ENCODE measurements at regions not wholly inside any gene's neighbourhood (a gene's known extent, or its start where the extent isn't known, plus 50 kb on each side); places are given as distances from the start of the nearest gene placed in this dataset.

DNA sequence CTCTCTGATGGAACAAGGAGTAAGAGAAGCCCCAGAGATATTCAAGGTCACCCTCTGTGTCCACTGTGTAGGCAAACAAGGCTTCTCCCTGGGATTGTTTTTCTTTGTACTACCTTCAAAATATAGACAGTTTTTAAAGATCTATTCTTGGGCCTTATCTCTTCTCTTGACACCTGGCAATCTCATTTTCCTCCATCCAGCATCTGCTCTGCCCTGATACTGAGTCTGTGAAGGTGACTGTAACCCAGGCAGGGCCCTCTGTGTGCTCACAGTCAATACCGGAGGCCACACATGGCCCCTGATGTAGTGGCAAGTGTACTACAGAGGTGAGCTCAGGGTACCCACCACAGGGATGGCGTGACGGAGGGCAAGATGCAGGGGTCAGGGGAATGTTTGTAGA lies 221.1 kb downstream of the SNX10 start:
- H3K4me3 ChIP-seq: no peak overlapping the region
- ChIA-PET CTCF (interaction anchor here (0.6 to 1.4 kb wide), 3 partner anchors 12 to 241 kb away, joined by 3 to 5 read pairs (median 3); no protein-coding TSS in a partner anchor), POLR2A (no interaction called here)
- WGBS (ENCODE audit: missing lambda C conversion rate): 68% methylated on average over 3 of the region's 3 CpGs
- FAIRE-seq (no peak), DNase-seq (ENCODE audit: low read depth in 1 of 2, low spot score in 1 of 2) (no peak), ATAC-seq (no peak)
- no peak overlapping the region for H3K4me2 ChIP-seq
- H3K9me3 ChIP-seq: no peaks in the 10 kb centered on the region
- no peak overlapping the region for H3K27ac ChIP-seq
- no peaks in the 10 kb centered on the region for H3K4me1 ChIP-seq
- TF ChIP-seq CBX2 (IDR thresholded peaks at IDR 0.05; ENCODE audit: borderline replicate concordance, low read depth): no peak
- no peak for TF ChIP-seq PHF8 (IDR thresholded peaks at IDR 0.05; ENCODE audit: borderline replicate concordance, low read depth)
- no peak for TF ChIP-seq FOXS1 (CRISPR knock-in tag; IDR thresholded peaks at IDR 0.05)
- TF ChIP-seq CHD2 (IDR thresholded peaks at IDR 0.05; ENCODE audit: low read length, partially characterized antibody): no peak
- TF ChIP-seq ZNF302 (CRISPR knock-in tag; IDR thresholded peaks at IDR 0.05): no peak
- TF ChIP-seq, protein P1, sequence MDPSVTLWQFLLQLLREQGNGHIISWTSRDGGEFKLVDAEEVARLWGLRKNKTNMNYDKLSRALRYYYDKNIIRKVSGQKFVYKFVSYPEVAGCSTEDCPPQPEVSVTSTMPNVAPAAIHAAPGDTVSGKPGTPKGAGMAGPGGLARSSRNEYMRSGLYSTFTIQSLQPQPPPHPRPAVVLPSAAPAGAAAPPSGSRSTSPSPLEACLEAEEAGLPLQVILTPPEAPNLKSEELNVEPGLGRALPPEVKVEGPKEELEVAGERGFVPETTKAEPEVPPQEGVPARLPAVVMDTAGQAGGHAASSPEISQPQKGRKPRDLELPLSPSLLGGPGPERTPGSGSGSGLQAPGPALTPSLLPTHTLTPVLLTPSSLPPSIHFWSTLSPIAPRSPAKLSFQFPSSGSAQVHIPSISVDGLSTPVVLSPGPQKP (IDR thresholded peaks at IDR 0.05; ENCODE audit: low read depth, low read length): no peak
- TF ChIP-seq, protein P2, sequence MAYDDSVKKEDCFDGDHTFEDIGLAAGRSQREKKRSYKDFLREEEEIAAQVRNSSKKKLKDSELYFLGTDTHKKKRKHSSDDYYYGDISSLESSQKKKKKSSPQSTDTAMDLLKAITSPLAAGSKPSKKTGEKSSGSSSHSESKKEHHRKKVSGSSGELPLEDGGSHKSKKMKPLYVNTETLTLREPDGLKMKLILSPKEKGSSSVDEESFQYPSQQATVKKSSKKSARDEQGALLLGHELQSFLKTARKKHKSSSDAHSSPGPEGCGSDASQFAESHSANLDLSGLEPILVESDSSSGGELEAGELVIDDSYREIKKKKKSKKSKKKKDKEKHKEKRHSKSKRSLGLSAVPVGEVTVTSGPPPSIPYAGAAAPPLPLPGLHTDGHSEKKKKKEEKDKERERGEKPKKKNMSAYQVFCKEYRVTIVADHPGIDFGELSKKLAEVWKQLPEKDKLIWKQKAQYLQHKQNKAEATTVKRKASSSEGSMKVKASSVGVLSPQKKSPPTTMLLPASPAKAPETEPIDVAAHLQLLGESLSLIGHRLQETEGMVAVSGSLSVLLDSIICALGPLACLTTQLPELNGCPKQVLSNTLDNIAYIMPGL (CRISPR knock-in tag; IDR thresholded peaks at IDR 0.05; ENCODE audit: borderline replicate concordance): no peak
- no peak for TF ChIP-seq ZC3H11A (IDR thresholded peaks at IDR 0.05)
- no peak for TF ChIP-seq EP300 (IDR thresholded peaks at IDR 0.05)
- no peak for TF ChIP-seq HOXB13 (CRISPR knock-in tag; IDR thresholded peaks at IDR 0.05; ENCODE audit: low read depth)
- no peak for TF ChIP-seq RFX5 (IDR thresholded peaks at IDR 0.05)
- TF ChIP-seq TP53 (CRISPR knock-in tag; IDR thresholded peaks at IDR 0.05): no peak
- TF ChIP-seq GATA3 (IDR thresholded peaks at IDR 0.05; ENCODE audit: borderline replicate concordance): no peak
- TF ChIP-seq EHMT2 (IDR thresholded peaks at IDR 0.05; ENCODE audit: low read depth): no peak

DNA sequence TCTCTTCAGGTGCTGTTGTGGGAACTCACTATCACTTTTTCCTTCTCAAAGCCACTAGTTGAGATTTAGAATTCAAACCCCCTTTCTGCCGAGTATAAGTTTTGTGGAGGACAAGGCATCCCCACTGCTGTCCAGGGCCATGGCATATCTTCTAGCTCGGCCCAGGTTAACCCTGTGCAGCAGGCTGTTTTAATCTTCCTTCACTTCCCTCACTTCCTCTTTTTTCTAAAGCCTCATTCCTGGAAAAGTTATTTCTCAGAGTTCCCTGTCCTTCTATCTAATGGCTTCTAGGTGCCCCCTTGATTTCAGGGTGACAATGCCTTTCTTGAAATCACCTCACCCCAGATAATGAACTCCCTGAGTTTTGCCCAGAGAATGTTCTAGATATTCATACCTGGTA lies 222.3 kb downstream of the SNX10 start:
- ChIA-PET POLR2A (no interaction called here), CTCF (interaction anchor here (1.1 to 1.7 kb wide), 3 partner anchors 13 to 149 kb away, joined by 3 to 5 read pairs (median 4); no protein-coding TSS in a partner anchor)
- no peak for ATAC-seq
- no peak for DNase-seq (ENCODE audit: low read depth in 1 of 2, low spot score in 1 of 2)
- Histone ChIP-seq H3K9me3 (no peaks in the 10 kb centered on the region), H3K4me2 (no peak overlapping the region), H3K4me1 (no peaks in the 10 kb centered on the region), H3K27ac (no peak overlapping the region), H3K4me3 (no peak overlapping the region)
- TF ChIP-seq FOXS1 (CRISPR knock-in tag; IDR thresholded peaks at IDR 0.05): no peak
- no peak for FAIRE-seq
- WGBS (ENCODE audit: missing lambda C conversion rate): 60% methylated on average over 2 of the region's 2 CpGs

DNA sequence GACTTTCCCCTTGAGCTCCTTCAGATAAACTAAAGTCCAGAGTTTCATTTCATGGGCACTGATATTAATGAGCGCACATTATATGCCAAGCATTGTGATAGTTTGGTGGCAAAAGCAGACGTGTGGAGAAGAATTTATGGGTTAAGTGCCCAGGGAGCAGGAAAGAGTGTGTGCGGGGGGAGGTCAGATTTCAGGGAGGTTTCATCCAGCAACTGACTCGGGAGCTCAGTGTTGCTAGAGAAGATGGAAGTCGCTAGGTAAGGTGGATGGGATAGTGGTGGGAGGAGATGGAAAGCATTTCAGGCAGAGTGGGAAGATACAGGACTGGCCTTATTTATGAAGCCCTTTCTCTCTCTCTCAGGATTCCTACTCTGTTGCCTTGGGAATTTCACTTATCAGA lies 223.0 kb downstream of the SNX10 start:
- ChIA-PET CTCF (interaction anchor here (1.7 kb wide), 1 partner anchor 14 kb away, joined by 4 read pairs; no protein-coding TSS in a partner anchor), POLR2A (no interaction called here)
- Histone ChIP-seq H3K27ac (no peak overlapping the region), H3K4me1 (no peaks in the 10 kb centered on the region), H3K9me3 (no peaks in the 10 kb centered on the region), H3K4me3 (no peak overlapping the region), H3K4me2 (no peak overlapping the region)
- 67% methylated on average over 5 of the region's 5 CpGs for WGBS (ENCODE audit: missing lambda C conversion rate)
- FAIRE-seq: no peak
- no peak for ATAC-seq
- TF ChIP-seq FOSL2 (IDR thresholded peaks at IDR 0.05) (no peak), FOSL2 (CRISPR knock-in tag; IDR thresholded peaks at IDR 0.05) (no peak), GATA3 (IDR thresholded peaks at IDR 0.05; ENCODE audit: borderline replicate concordance) (no peak), RNF2 (IDR thresholded peaks at IDR 0.05; ENCODE audit: borderline replicate concordance, low read depth) (no peak), BHLHE40 (IDR thresholded peaks at IDR 0.05; ENCODE audit: low read depth, low read length) (no peak), MAFK (IDR thresholded peaks at IDR 0.05; ENCODE audit: partially characterized antibody) (no peak), MAZ (IDR thresholded peaks at IDR 0.05; ENCODE audit: borderline replicate concordance, low read depth, low read length) (no peak), JUN (IDR thresholded peaks at IDR 0.05) (no peak), NFE2L2 (conservative IDR thresholded peaks at IDR 0.05; ENCODE audit: low read length) (no peak), CBX8 (IDR thresholded peaks at IDR 0.05) (no peak), HOXB13 (CRISPR knock-in tag; IDR thresholded peaks at IDR 0.05; ENCODE audit: low read depth) (no peak)
- no peak for DNase-seq (ENCODE audit: low read depth in 1 of 2, low spot score in 1 of 2)

Data from A549 (cell line).